Thoracic aorta (tissue), 2 donors: ENCODE measurements at regions not wholly inside any gene's neighbourhood (a gene's known extent, or its start where the extent isn't known, plus 50 kb on each side); places are given as distances from the start of the nearest gene placed in this dataset.
"Not testable (repeated sequence)": the region's sequence is repeated elsewhere in the genome, so short reads cannot be mapped to it uniquely, and the experiment has no call there.

Source experiments
- ATAC-seq: fragments of 150-250 bp; one replicate; pipeline ENCODE4 v1.8.0; 2017; ENCODE audit warnings: low read depth; ENCODE audit not compliant: insufficient number of reproducible peaks, low FRiP score
- DNase-seq: peaks from one replicate; pipeline ENCODE4 v3.0.0-alpha.2; 2020; ENCODE audit warnings: low spot score
- H3K27ac ChIP-seq, 2 donors: fragments of 200-600 bp; sonication (generic); 1 replicate in 1 of 2; 2 replicates in 1 of 2; pipeline ENCODE4 v1.5.1; 2016; ENCODE audit warnings: mild to moderate bottlenecking in 2 of 2, moderate library complexity in 2 of 2
- H3K27me3 ChIP-seq: fragments of 200-600 bp; sonication (generic); replicated peaks from 2 replicates; pipeline ENCODE4 v1.6.0; 2016; ENCODE audit warnings: mild to moderate bottlenecking; ENCODE audit not compliant: insufficient read depth
- H3K36me3 ChIP-seq: fragments of 200-600 bp; sonication (generic); one replicate; pipeline ENCODE4 v1.5.1; 2016
- H3K4me1 ChIP-seq, 2 donors: fragments of 200-600 bp; sonication (generic); 1 replicate in 1 of 2; 2 replicates in 1 of 2; pipeline versions ENCODE4 v1.5.1 to v1.6.0; 2016; ENCODE audit warnings: low read depth in 2 of 2, mild to moderate bottlenecking in 1 of 2; ENCODE audit not compliant: control insufficient read depth in 1 of 2
- H3K4me3 ChIP-seq: fragments of 200-600 bp; sonication (generic); 2 replicates; pipeline ENCODE4 v1.5.1; 2016; ENCODE audit warnings: mild to moderate bottlenecking
- H3K9me3 ChIP-seq: fragments of 200-600 bp; sonication (generic); 2 replicates; pipeline ENCODE4 v1.5.1; 2016
- CTCF ChIP-seq: fragments of 200-600 bp; sonication (generic); IDR thresholded peaks from one replicate; pipeline ENCODE4 v1.5.1; 2019; ENCODE audit warnings: antibody characterized with exemption

GRCh38 chr1:173307845-173308244 is 100.7 kb upstream of the TNFSF4 start:
- TF ChIP-seq CTCF: no peak
- no peaks in the 10 kb centered on the region for H3K27me3 ChIP-seq
- no peaks in the 10 kb centered on the region for H3K4me1 ChIP-seq
- no peaks in the 10 kb centered on the region for H3K36me3 ChIP-seq
- peaks cover 5% of the 10 kb centered on the region for H3K9me3 ChIP-seq
- H3K4me3 ChIP-seq: no peak overlapping the region
- DNase-seq (no peak), ATAC-seq (no peak)
- no peak overlapping the region for H3K27ac ChIP-seq

GRCh38 chr1:173314656-173315055 is 107.5 kb upstream of the TNFSF4 start:
- peaks cover 5% of the 10 kb centered on the region for H3K9me3 ChIP-seq
- TF ChIP-seq CTCF: no peak
- no peak overlapping the region for H3K4me3 ChIP-seq
- H3K27ac ChIP-seq: no peak overlapping the region
- ATAC-seq (no peak), DNase-seq (no peak)
- no peaks in the 10 kb centered on the region for H3K4me1 ChIP-seq
- H3K27me3 ChIP-seq: no peaks in the 10 kb centered on the region
- H3K36me3 ChIP-seq: no peaks in the 10 kb centered on the region

GRCh38 chr1:173315296-173315695 is 108.2 kb upstream of the TNFSF4 start:
- H3K4me3 ChIP-seq: no peak overlapping the region
- peaks cover under 1% of the 10 kb centered on the region for H3K9me3 ChIP-seq
- no peak for ATAC-seq
- TF ChIP-seq CTCF: no peak
- no peaks in the 10 kb centered on the region for H3K4me1 ChIP-seq
- no peak for DNase-seq
- H3K27ac ChIP-seq: no peak overlapping the region
- H3K36me3 ChIP-seq: no peaks in the 10 kb centered on the region
- H3K27me3 ChIP-seq: no peaks in the 10 kb centered on the region

- H3K9me3 ChIP-seq: peaks cover 2% of the 10 kb centered on the region
- no peak for ATAC-seq
- no peaks in the 10 kb centered on the region for H3K27me3 ChIP-seq
- TF ChIP-seq CTCF: no peak
- DNase-seq: no peak
- H3K4me3 ChIP-seq: no peak overlapping the region
- H3K4me1 ChIP-seq: no peaks in the 10 kb centered on the region
- H3K27ac ChIP-seq: no peak overlapping the region
- H3K36me3 ChIP-seq: no peaks in the 10 kb centered on the region
Observed at GRCh38 chr1:173318788-173319187, 111.7 kb upstream of the TNFSF4 start.

- not testable (repeated sequence) for H3K4me1 ChIP-seq, H3K27ac ChIP-seq, H3K9me3 ChIP-seq, ATAC-seq, H3K27me3 ChIP-seq, DNase-seq, H3K4me3 ChIP-seq, H3K36me3 ChIP-seq
Observed at GRCh38 chr1:173324352-173324751, 117.2 kb upstream of the TNFSF4 start.

GRCh38 chr1:173327987-173328386 is 120.9 kb upstream of the TNFSF4 start:
- not testable (repeated sequence) for ATAC-seq, H3K27me3 ChIP-seq, H3K27ac ChIP-seq, H3K9me3 ChIP-seq, DNase-seq, H3K36me3 ChIP-seq, H3K4me3 ChIP-seq
- peaks cover 4 to 17% of the 10 kb centered on the region in 2 donors for H3K4me1 ChIP-seq
